K562 (cell line): ENCODE measurements at regions not wholly inside any gene's neighbourhood (a gene's known extent, or its start where the extent isn't known, plus 50 kb on each side); places are given as distances from the start of the nearest gene placed in this dataset.

Experiments
- ATAC-seq: fragments of 200-7000 bp; cut with Tn5 transposase; 3 replicates; pipeline ENCODE4 v1.9.1; 2020; ENCODE audit warnings: moderate library complexity
- BruUV-seq: library from RNA; stranded (reverse); fragments of 400-500 nt; replicated peaks from 2 replicates; lab custom pipeline; 2021; lab: Mats Ljungman, UMichigan
- CTCF ChIA-PET: fragments of 300-600 bp; formaldehyde crosslinking; extraction: SDS; loops from one replicate; lab custom pipeline; 2021; ENCODE audit warnings: low intra/inter-chr PET ratio; lab: Yijun Ruan, JAX
- POLR2A ChIA-PET: fragments of 300-600, 350-650 bp; sonication (Branson Sonifier 250); formaldehyde crosslinking; extraction: SDS; loops from one replicate; lab custom pipeline; 2021; ENCODE audit warnings: antibody characterized with exemption, inconsistent platforms; lab: Yijun Ruan, JAX
- DNase-seq, 4 experiments: peaks; one replicate each; pipeline versions ENCODE4 v3.0.0 to v3.0.0-alpha.2; 2011 to 2018; ENCODE audit warnings: low spot score in 3 of 4, mixed read lengths in 3 of 4; ENCODE audit errors: extremely low read depth in 1 of 4
- FAIRE-seq: peaks from 2 replicates; lab custom pipeline; 2011; peaks lifted over from hg19 to GRCh38; lab: Jason Lieb, UNC
- H2AFZ ChIP-seq: 2 replicates; pipeline ENCODE4 v1.6.0; 2011; ENCODE audit warnings: low read depth, low read length, control low read depth, inconsistent platforms
- H3K27ac ChIP-seq: fragments of 200-600 bp; 3 replicates; pipeline ENCODE4 v1.8.0; 2011; ENCODE audit warnings: low read depth, mild to moderate bottlenecking, control low read depth, inconsistent platforms, low read length, moderate library complexity, mixed read lengths; ENCODE audit errors: extremely low read depth
- H3K27me3 ChIP-seq, 2 experiments: fragments of 300-600 bp in 1 of 2; 2 replicates in 1 of 2; 3 replicates in 1 of 2; pipeline versions ENCODE4 v1.6.0 to v1.8.0; 2011; ENCODE audit warnings: inconsistent platforms in 2 of 2, low read length in 2 of 2, mild to moderate bottlenecking in 1 of 2, mixed read lengths in 1 of 2, moderate library complexity in 1 of 2; ENCODE audit not compliant: control insufficient read depth in 2 of 2, insufficient read depth in 2 of 2
- H3K36me3 ChIP-seq: fragments of 300-600 bp; 3 replicates; pipeline ENCODE4 v1.8.0; 2011; ENCODE audit warnings: mild to moderate bottlenecking, low read length, inconsistent platforms; ENCODE audit not compliant: control insufficient read depth, insufficient read depth
- H3K4me1 ChIP-seq, 2 experiments: fragments of 200-600 bp in 1 of 2; replicated peaks in 1 of 2; 2 replicates in 1 of 2; 3 replicates in 1 of 2; pipeline versions ENCODE4 v1.5.1 to v1.8.0; 2011; ENCODE audit warnings: inconsistent platforms in 2 of 2, low read length in 2 of 2, mild to moderate bottlenecking in 1 of 2, mixed read lengths in 1 of 2, moderate library complexity in 1 of 2; ENCODE audit not compliant: control insufficient read depth in 2 of 2, insufficient read depth in 2 of 2
- H3K4me2 ChIP-seq: 2 replicates; pipeline ENCODE4 v1.6.1; 2011; ENCODE audit warnings: low read length, control low read depth, inconsistent platforms, mixed read lengths; ENCODE audit not compliant: insufficient read depth
- H3K4me3 ChIP-seq: fragments of 200-600 bp; sonication (generic), shearing (Covaris generic); 2 replicates; pipeline ENCODE4 v1.5.1; 2016; ENCODE audit warnings: control low read depth, inconsistent platforms
- H3K79me2 ChIP-seq: fragments of 200-600 bp; 3 replicates; pipeline ENCODE4 v1.8.0; 2011; ENCODE audit warnings: low read length, inconsistent platforms; ENCODE audit not compliant: control insufficient read depth, insufficient read depth
- H3K9ac ChIP-seq, 2 experiments: 2 replicates each; pipeline versions ENCODE4 v1.6.0 to v1.6.1; 2011; ENCODE audit warnings: low read depth in 2 of 2, low read length in 2 of 2, control low read depth in 1 of 2, inconsistent platforms in 1 of 2, mild to moderate bottlenecking in 1 of 2, mixed read lengths in 1 of 2; ENCODE audit not compliant: insufficient read depth in 1 of 2
- H3K9me1 ChIP-seq: one replicate; pipeline ENCODE4 v1.6.0; 2011; ENCODE audit warnings: inconsistent platforms, mild to moderate bottlenecking, low read length, moderate library complexity; ENCODE audit not compliant: control insufficient read depth, insufficient read depth
- H3K9me3 ChIP-seq: replicated peaks from 2 replicates; pipeline ENCODE4 v1.5.1; 2011; ENCODE audit warnings: low read depth, low read length, inconsistent platforms; ENCODE audit not compliant: control insufficient read depth, insufficient read depth
- H4K20me1 ChIP-seq: replicated peaks from 2 replicates; pipeline ENCODE4 v1.6.1; 2011; ENCODE audit warnings: low read length, inconsistent platforms, mixed read lengths; ENCODE audit not compliant: control insufficient read depth, insufficient read depth
- BCOR ChIP-seq: fragments of 450-650 bp; IDR thresholded peaks from 2 replicates; pipeline ENCODE4 v1.6.1; 2016
- BHLHE40 ChIP-seq: IDR thresholded peaks from 2 replicates; pipeline ENCODE4 v1.6.1; 2011; ENCODE audit warnings: low read length, improper control_type of control experiment
- COPS2 ChIP-seq: fragments of 450-650 bp; conservative IDR thresholded peaks from 2 replicates; pipeline ENCODE4 v1.6.1; 2016; ENCODE audit warnings: mild to moderate bottlenecking, moderate library complexity
- JUNB ChIP-seq: fragments of 450-650 bp; formaldehyde crosslinking; conservative IDR thresholded peaks from 2 replicates; pipeline ENCODE4 v1.4.0; 2020; ENCODE audit warnings: mild to moderate bottlenecking
- NR1H2 ChIP-seq: sonication (generic); formaldehyde crosslinking; IDR thresholded peaks from 2 replicates; pipeline ENCODE4 v1.4.0; 2020; ENCODE audit warnings: mild to moderate bottlenecking, missing genetic modification reagents
- PHB ChIP-seq: fragments of 250-450 bp; sonication (Bioruptor Pico); IDR thresholded peaks from 2 replicates; pipeline ENCODE4 v1.5.0; 2021
- POLR2H ChIP-seq: IDR thresholded peaks from 2 replicates; pipeline ENCODE4 v1.6.1; 2016; ENCODE audit warnings: missing genetic modification characterization, low read depth, mild to moderate bottlenecking, control low read depth, missing compliant biosample characterization, moderate library complexity
- ZC3H11A ChIP-seq: IDR thresholded peaks from 2 replicates; pipeline ENCODE4 v1.6.1; 2012; ENCODE audit warnings: low read depth, low read length, improper control_type of control experiment
- ZNF384 ChIP-seq: IDR thresholded peaks from 2 replicates; pipeline ENCODE4 v1.6.1; 2012; ENCODE audit warnings: low read depth, low read length, improper control_type of control experiment
- WGBS: fragments of 100-300 bp; shearing (Covaris generic); methylation state at CpG from one replicate; pipeline ENCODE4 v1.1.6; 2016; ENCODE audit warnings: low coverage, mixed read lengths; ENCODE audit not compliant: insufficient coverage; ENCODE audit errors: missing lambda C conversion rate; 5-methylcytosine and 5-hydroxymethylcytosine counted together
- in situ Hi-C: fragments of 300-500 bp; cut with MboI; formaldehyde crosslinking; loops from 4 replicates; pipeline ENCODE4 v1.15.0; 2018; ENCODE audit warnings: inconsistent platforms, mixed read lengths
- intact Hi-C: fragments of 100-400 bp; cut with micrococcal nuclease; formaldehyde crosslinking; loops from 2 replicates; pipeline ENCODE4 v1.14.2; 2022

DNA sequence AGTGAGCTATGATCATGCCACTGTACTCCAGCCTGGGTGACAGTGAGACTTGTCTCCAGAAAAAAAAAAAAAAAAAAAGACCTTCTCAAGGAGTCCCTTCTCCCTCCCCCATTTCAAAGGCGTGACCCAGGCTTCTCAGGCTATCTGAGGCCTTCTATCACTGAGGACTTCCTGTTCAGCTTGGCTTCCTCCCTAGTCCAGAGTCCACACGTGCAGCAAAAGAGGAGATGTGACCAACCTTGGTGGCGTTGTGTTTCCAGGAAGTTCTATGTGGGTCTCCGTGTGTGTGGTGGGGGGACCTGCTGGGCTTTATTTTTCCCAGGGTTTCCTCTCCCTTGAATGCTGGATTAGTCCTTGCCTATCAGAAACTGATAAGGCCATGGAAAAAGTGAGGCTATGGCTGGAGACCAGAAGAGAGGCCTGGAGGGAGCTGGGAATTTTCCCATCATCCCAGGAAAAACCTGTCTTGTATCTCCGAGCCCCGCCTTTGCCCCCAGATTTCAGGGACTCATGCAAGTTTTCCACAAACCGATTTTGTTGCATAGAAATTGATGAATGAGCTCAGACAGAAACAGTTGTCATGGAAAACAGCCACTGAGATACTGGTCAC lies 148.1 kb downstream of the SALL1 start:
- intact Hi-C loops (no loop called here), in situ Hi-C loops (no loop called here)
- DNase-seq (peak in 1 of 4 experiments; percentile 15), ATAC-seq (peak; percentile 69), FAIRE-seq (no peak)
- Histone ChIP-seq H3K27me3 (no peaks in the 10 kb centered on the region), H3K9me1 (no peaks in the 10 kb centered on the region), H3K27ac (no peak overlapping the region), H3K79me2 (no peaks in the 10 kb centered on the region), H3K9ac (no peak overlapping the region), H3K36me3 (no peaks in the 10 kb centered on the region), H3K4me3 (no peak overlapping the region), H3K9me3 (no peaks in the 10 kb centered on the region), H3K4me2 (no peak overlapping the region), H4K20me1 (no peaks in the 10 kb centered on the region), H3K4me1 (no peaks in the 10 kb centered on the region), H2AFZ (no peak overlapping the region; the same call in 1 of the 2 replicates)
- BruUV-seq = no TSS peak
- ChIA-PET POLR2A (interaction anchor here (0.7 kb wide), 1 partner anchor 272 kb away, joined by 3 read pairs; no protein-coding TSS in a partner anchor), CTCF (no interaction called here)
- TF ChIP-seq BHLHE40 = peak; percentile 49
- TF ChIP-seq ZNF384 = peak; percentile 27; the same call in 1 of the 2 replicates
- no peak for TF ChIP-seq JUNB (CRISPR knock-in tag)
- WGBS = 0% methylated on average over 7 of the region's 7 CpGs

DNA sequence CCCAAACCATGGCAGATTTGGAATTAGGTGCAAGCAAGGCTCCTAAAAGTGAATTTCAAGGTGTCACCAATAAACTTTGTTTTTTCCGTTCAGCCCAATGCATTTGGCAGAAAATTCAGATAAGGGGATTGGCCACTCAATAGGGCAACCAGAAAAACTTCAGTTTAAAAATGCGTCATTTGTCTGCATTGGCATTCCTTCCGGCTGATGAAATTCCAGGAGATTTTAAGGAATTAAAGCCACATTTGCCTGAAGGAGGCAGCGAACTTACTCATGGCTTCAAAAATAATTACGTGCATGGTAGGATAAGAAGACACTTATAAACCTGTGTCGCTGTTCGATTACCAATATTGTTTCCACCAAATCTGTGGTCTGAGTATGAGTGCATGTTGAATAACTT lies 151.9 kb downstream of the SALL1 start:
- DNase-seq = no peak
- no peak overlapping the region for H3K4me3 ChIP-seq
- WGBS = 6% methylated on average over 7 of the region's 7 CpGs
- no peak overlapping the region for H2AFZ ChIP-seq
- TF ChIP-seq BCOR (no peak), PHB (CRISPR knock-in tag) (no peak), COPS2 (no peak), ZC3H11A (no peak), NR1H2 (CRISPR knock-in tag) (no peak), POLR2H (tag) (no peak)
- TF ChIP-seq, all 486 proteins: peak for 0
- ChIA-PET CTCF (no interaction called here), POLR2A (interaction anchor here (0.7 kb wide), 1 partner anchor 22 kb away, joined by 3 read pairs; no protein-coding TSS in a partner anchor)
- no peaks in the 10 kb centered on the region for H3K79me2 ChIP-seq
- no peak for ATAC-seq
- no peak overlapping the region for H3K27ac ChIP-seq
- 0 out of 5 replicates have a peak, but pooled peaks cover 0 to 7% of the 10 kb centered on the region in 2 experiments for H3K27me3 ChIP-seq
- no peaks in the 10 kb centered on the region for H3K9me1 ChIP-seq
- H3K9ac ChIP-seq = no peak overlapping the region
- BruUV-seq = no TSS peak
- H3K4me1 ChIP-seq = no peaks in the 10 kb centered on the region
- H3K4me2 ChIP-seq = no peak overlapping the region
- intact Hi-C loops = no loop called here
- H3K36me3 ChIP-seq = no peaks in the 10 kb centered on the region
- no peaks in the 10 kb centered on the region for H3K9me3 ChIP-seq
- in situ Hi-C loops = no loop called here
- FAIRE-seq = no peak
- H4K20me1 ChIP-seq = no peaks in the 10 kb centered on the region
